H9 (cell line): ENCODE measurements at regions not wholly inside any gene's neighbourhood (a gene's known extent, or its start where the extent isn't known, plus 50 kb on each side); places are given as distances from the start of the nearest gene placed in this dataset.

Source experiments
- DNase-seq: peaks from one replicate; pipeline ENCODE4 v3.0.0-alpha.2; 2017
- H2AFZ ChIP-seq: one replicate; pipeline ENCODE4 v1.6.1; 2013; ENCODE audit warnings: mild to moderate bottlenecking, low read length, control low read depth, moderate library complexity
- H2AK5ac ChIP-seq: 2 replicates; pipeline ENCODE4 v1.6.1; 2013; ENCODE audit warnings: low read length, control low read depth, mixed read lengths; ENCODE audit not compliant: insufficient read length
- H2BK120ac ChIP-seq: one replicate; pipeline ENCODE4 v1.6.1; 2013; ENCODE audit warnings: low read depth, mild to moderate bottlenecking, low read length, control low read depth, inconsistent platforms; ENCODE audit not compliant: poor library complexity, severe bottlenecking
- H2BK12ac ChIP-seq: 2 replicates; pipeline ENCODE4 v1.6.1; 2013; ENCODE audit warnings: low read length, control low read depth, mixed read lengths, low read depth; ENCODE audit not compliant: insufficient read length
- H2BK15ac ChIP-seq: 2 replicates; pipeline ENCODE4 v1.6.1; 2013; ENCODE audit warnings: low read depth, low read length, control low read depth
- H2BK20ac ChIP-seq: one replicate; pipeline ENCODE4 v1.6.1; 2013; ENCODE audit warnings: low read depth, mild to moderate bottlenecking, low read length, control low read depth, inconsistent platforms; ENCODE audit not compliant: poor library complexity, severe bottlenecking
- H2BK5ac ChIP-seq: 2 replicates; pipeline ENCODE4 v1.6.1; 2013; ENCODE audit warnings: low read length, control low read depth, mixed read lengths; ENCODE audit not compliant: insufficient read length
- H3K14ac ChIP-seq: 2 replicates; pipeline ENCODE4 v1.6.1; 2013; ENCODE audit warnings: low read length, control low read depth; ENCODE audit not compliant: insufficient read depth
- H3K18ac ChIP-seq: 2 replicates; pipeline ENCODE4 v1.6.1; 2013; ENCODE audit warnings: low read depth, mild to moderate bottlenecking, mixed read lengths, low read length, control low read depth; ENCODE audit not compliant: insufficient read length
- H3K23ac ChIP-seq: 2 replicates; pipeline ENCODE4 v1.6.1; 2013; ENCODE audit warnings: low read length, control low read depth, mixed read lengths, low read depth; ENCODE audit not compliant: insufficient read length
- H3K23me2 ChIP-seq: 2 replicates; pipeline ENCODE4 v1.6.1; 2013; ENCODE audit warnings: low read depth, mild to moderate bottlenecking, mixed read lengths, low read length, control low read depth; ENCODE audit not compliant: insufficient read length, poor library complexity, severe bottlenecking
- H3K27ac ChIP-seq: 2 replicates; pipeline ENCODE4 v1.5.1; 2013; ENCODE audit warnings: low read length, control low read depth, mixed read lengths, low read depth; ENCODE audit not compliant: insufficient read length
- H3K27me3 ChIP-seq: 2 replicates; pipeline ENCODE4 v1.6.1; 2013; ENCODE audit warnings: low read length, control low read depth, inconsistent platforms; ENCODE audit not compliant: insufficient read depth
- H3K4ac ChIP-seq: 2 replicates; pipeline ENCODE4 v1.6.1; 2013; ENCODE audit warnings: low read depth, mild to moderate bottlenecking, control low read depth, inconsistent platforms, low read length, moderate library complexity
- H3K4me1 ChIP-seq: 2 replicates; pipeline ENCODE4 v1.6.1; 2013; ENCODE audit warnings: low read length, control low read depth, inconsistent platforms; ENCODE audit not compliant: insufficient read depth
- H3K4me2 ChIP-seq: 2 replicates; pipeline ENCODE4 v1.6.1; 2013; ENCODE audit warnings: low read length, control low read depth, mixed read lengths; ENCODE audit not compliant: insufficient read length, insufficient read depth
- H3K56ac ChIP-seq: 2 replicates; pipeline ENCODE4 v1.6.1; 2013; ENCODE audit warnings: low read depth, mild to moderate bottlenecking, mixed read lengths, low read length, control low read depth; ENCODE audit not compliant: insufficient read length
- H3K79me1 ChIP-seq: 2 replicates; pipeline ENCODE4 v1.6.1; 2013; ENCODE audit warnings: low read depth, mild to moderate bottlenecking, moderate library complexity, low read length, control low read depth, inconsistent platforms; ENCODE audit not compliant: insufficient read depth, poor library complexity, severe bottlenecking
- H3K79me2 ChIP-seq: 2 replicates; pipeline ENCODE4 v1.6.1; 2013; ENCODE audit warnings: low read length, control low read depth, inconsistent platforms; ENCODE audit not compliant: insufficient read depth
- H3K9ac ChIP-seq: 2 replicates; pipeline ENCODE4 v1.6.1; 2013; ENCODE audit warnings: low read length, control low read depth, mixed read lengths; ENCODE audit not compliant: insufficient read length; ENCODE audit errors: extremely low read depth
- H3K9me3 ChIP-seq: one replicate; pipeline ENCODE4 v1.6.1; 2013; ENCODE audit warnings: low read depth, low read length, inconsistent platforms; ENCODE audit not compliant: control insufficient read depth
- H3T11ph ChIP-seq: one replicate; pipeline ENCODE4 v1.6.1; 2013; ENCODE audit warnings: mild to moderate bottlenecking, low read length, control low read depth, inconsistent platforms
- H4K20me1 ChIP-seq: one replicate; pipeline ENCODE4 v1.6.1; 2013; ENCODE audit not compliant: control insufficient read depth, insufficient read length, insufficient read depth
- H4K5ac ChIP-seq: 2 replicates; pipeline ENCODE4 v1.6.1; 2013; ENCODE audit warnings: low read depth, mild to moderate bottlenecking, mixed read lengths, low read length, control low read depth; ENCODE audit not compliant: insufficient read length
- H4K8ac ChIP-seq: replicated peaks from 2 replicates; pipeline ENCODE4 v1.6.1; 2013; ENCODE audit warnings: low read length, control low read depth, mixed read lengths, low read depth; ENCODE audit not compliant: insufficient read length
- H4K91ac ChIP-seq: 2 replicates; pipeline ENCODE4 v1.6.1; 2013; ENCODE audit warnings: low read depth, mild to moderate bottlenecking, moderate library complexity, mixed read lengths, low read length, control low read depth; ENCODE audit not compliant: insufficient read length
- H3K27ac Mint-ChIP-seq, 3 experiments: 2 replicates in 2 of 3; 3 replicates in 1 of 3; pipeline ENCODE4 v1.8.0; 2020 to 2021; ENCODE audit warnings: mixed read lengths in 3 of 3, mild to moderate bottlenecking in 1 of 3, moderate library complexity in 1 of 3
- H3K27me3 Mint-ChIP-seq: 2 replicates; pipeline ENCODE4 v1.8.0; 2021; ENCODE audit warnings: low read depth, mild to moderate bottlenecking, moderate library complexity, mixed read lengths
- H3K36me3 Mint-ChIP-seq, 3 experiments: 2 replicates in 2 of 3; 3 replicates in 1 of 3; pipeline ENCODE4 v1.8.0; 2020 to 2021; ENCODE audit warnings: low read depth in 3 of 3, mixed read lengths in 3 of 3; ENCODE audit not compliant: insufficient read depth in 1 of 3
- H3K4me1 Mint-ChIP-seq, 2 experiments: 2 replicates each; pipeline ENCODE4 v1.8.0; 2020; ENCODE audit warnings: mixed read lengths in 2 of 2
- H3K4me3 Mint-ChIP-seq, 2 experiments: 2 replicates in 1 of 2; 3 replicates in 1 of 2; pipeline ENCODE4 v1.8.0; 2020 to 2021; ENCODE audit warnings: mild to moderate bottlenecking in 2 of 2, mixed read lengths in 2 of 2, moderate library complexity in 1 of 2
- H3K9me3 Mint-ChIP-seq, 2 experiments: 2 replicates in 1 of 2; 3 replicates in 1 of 2; pipeline ENCODE4 v1.8.0; 2020; ENCODE audit warnings: mild to moderate bottlenecking in 2 of 2, mixed read lengths in 2 of 2, moderate library complexity in 1 of 2
- TF ChIP-seq, protein P1 (sequence below): fragments of 200-600 bp; sonication (generic); conservative IDR thresholded peaks from 3 replicates; pipeline ENCODE4 v1.8.0; 2021; ENCODE audit warnings: antibody characterized with exemption, mild to moderate bottlenecking

DNA sequence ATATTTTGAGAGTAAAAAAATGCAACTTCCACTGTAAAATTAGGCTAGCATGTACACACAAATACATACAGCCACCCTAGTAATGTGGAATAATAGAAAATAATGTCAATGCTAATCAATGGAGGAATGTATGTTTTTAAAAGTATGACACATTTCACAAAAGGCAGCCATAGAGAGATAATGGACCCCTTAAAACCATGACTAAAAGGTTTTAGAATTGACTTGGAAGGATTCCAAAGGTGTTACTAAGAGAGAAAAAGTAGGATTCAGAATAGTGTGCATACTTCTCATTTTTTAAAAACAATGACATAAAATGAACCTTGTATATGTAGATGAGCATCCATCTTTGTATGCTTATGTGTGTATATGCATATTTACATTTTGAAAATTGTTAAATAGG is 597.9 kb upstream of the PCDH9 start:
- no peaks in the 10 kb centered on the region for H3K27me3 Mint-ChIP-seq
- TF ChIP-seq, protein P1, sequence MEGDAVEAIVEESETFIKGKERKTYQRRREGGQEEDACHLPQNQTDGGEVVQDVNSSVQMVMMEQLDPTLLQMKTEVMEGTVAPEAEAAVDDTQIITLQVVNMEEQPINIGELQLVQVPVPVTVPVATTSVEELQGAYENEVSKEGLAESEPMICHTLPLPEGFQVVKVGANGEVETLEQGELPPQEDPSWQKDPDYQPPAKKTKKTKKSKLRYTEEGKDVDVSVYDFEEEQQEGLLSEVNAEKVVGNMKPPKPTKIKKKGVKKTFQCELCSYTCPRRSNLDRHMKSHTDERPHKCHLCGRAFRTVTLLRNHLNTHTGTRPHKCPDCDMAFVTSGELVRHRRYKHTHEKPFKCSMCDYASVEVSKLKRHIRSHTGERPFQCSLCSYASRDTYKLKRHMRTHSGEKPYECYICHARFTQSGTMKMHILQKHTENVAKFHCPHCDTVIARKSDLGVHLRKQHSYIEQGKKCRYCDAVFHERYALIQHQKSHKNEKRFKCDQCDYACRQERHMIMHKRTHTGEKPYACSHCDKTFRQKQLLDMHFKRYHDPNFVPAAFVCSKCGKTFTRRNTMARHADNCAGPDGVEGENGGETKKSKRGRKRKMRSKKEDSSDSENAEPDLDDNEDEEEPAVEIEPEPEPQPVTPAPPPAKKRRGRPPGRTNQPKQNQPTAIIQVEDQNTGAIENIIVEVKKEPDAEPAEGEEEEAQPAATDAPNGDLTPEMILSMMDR, result no peak
- H3K79me2 ChIP-seq, result no peaks in the 10 kb centered on the region
- no peak overlapping the region for H2BK120ac ChIP-seq
- no peak overlapping the region for H3K4me2 ChIP-seq
- no peak overlapping the region for H3K9ac ChIP-seq
- no peak overlapping the region for H3K23ac ChIP-seq
- no peak overlapping the region for H3T11ph ChIP-seq
- no peaks in the 10 kb centered on the region; the same call in 1 of the 2 replicates for H3K4me1 ChIP-seq
- no peaks in the 10 kb centered on the region for H3K27me3 ChIP-seq
- no peak overlapping the region for H2AK5ac ChIP-seq
- no peaks in the 10 kb centered on the region for H3K79me1 ChIP-seq
- no peaks in the 10 kb centered on the region for H3K9me3 ChIP-seq
- no peak overlapping the region for H3K27ac ChIP-seq
- DNase-seq, result no peak
- no peaks in the 10 kb centered on the region; a peak in 2 of 4 replicates for H3K4me1 Mint-ChIP-seq
- H3K14ac ChIP-seq, result no peak overlapping the region
- no peak overlapping the region for H2BK5ac ChIP-seq
- H4K8ac ChIP-seq, result no peak overlapping the region
- H3K18ac ChIP-seq, result no peak overlapping the region
- no peak overlapping the region for H3K4me3 Mint-ChIP-seq
- H4K20me1 ChIP-seq, result no peaks in the 10 kb centered on the region
- H3K9me3 Mint-ChIP-seq, result no peaks in the 10 kb centered on the region; a peak in 1 of 5 replicates
- no peak overlapping the region for H4K91ac ChIP-seq
- H2BK15ac ChIP-seq, result no peak overlapping the region
- no peak overlapping the region for H2BK20ac ChIP-seq
- no peak overlapping the region for H2BK12ac ChIP-seq
- H2AFZ ChIP-seq, result no peak overlapping the region
- no peak overlapping the region for H3K27ac Mint-ChIP-seq
- H4K5ac ChIP-seq, result no peak overlapping the region
- H3K36me3 Mint-ChIP-seq, result no peaks in the 10 kb centered on the region; a peak in 1 of 7 replicates
- no peaks in the 10 kb centered on the region for H3K23me2 ChIP-seq
- no peak overlapping the region for H3K56ac ChIP-seq
- no peak overlapping the region for H3K4ac ChIP-seq
